H1 (cell line): ENCODE measurements at regions not wholly inside any gene's neighbourhood (a gene's known extent, or its start where the extent isn't known, plus 50 kb on each side); places are given as distances from the start of the nearest gene placed in this dataset.

ENCODE experiments used
- CTCF ChIA-PET: fragments of 300-600 bp; sonication (Branson Sonifier 250); formaldehyde crosslinking; loops from one replicate; lab custom pipeline; 2021; ENCODE audit not compliant: partially characterized antibody; lab: Charles Lee
- POLR2A ChIA-PET: fragments of 300-600 bp; sonication (Branson Sonifier 250); formaldehyde crosslinking; loops from one replicate; lab custom pipeline; 2021; ENCODE audit warnings: inconsistent platforms; ENCODE audit not compliant: partially characterized antibody; lab: Charles Lee
- DNase-seq, 2 experiments: peaks; one replicate each; pipeline versions ENCODE4 v3.0.0 to v3.0.0-alpha.2; 2010 to 2022; ENCODE audit warnings: low spot score in 2 of 2, low read depth in 1 of 2, mixed read lengths in 1 of 2
- FAIRE-seq: peaks from 2 replicates; lab custom pipeline; 2011; peaks lifted over from hg19 to GRCh38; lab: Jason Lieb, UNC
- H2AFZ ChIP-seq: 2 replicates; pipeline ENCODE4 v1.8.1; 2012; ENCODE audit warnings: low read length, inconsistent platforms
- H2AK5ac ChIP-seq: 2 replicates; pipeline ENCODE4 v1.6.1; 2013; ENCODE audit warnings: low read depth, low read length
- H2BK120ac ChIP-seq: replicated peaks from 2 replicates; pipeline ENCODE3; 2013; ENCODE audit warnings: low read depth, low read length, inconsistent platforms
- H2BK12ac ChIP-seq: 2 replicates; pipeline ENCODE4 v1.6.1; 2013; ENCODE audit warnings: low read depth, low read length
- H2BK15ac ChIP-seq: 2 replicates; pipeline ENCODE4 v1.6.1; 2013; ENCODE audit warnings: low read length
- H2BK20ac ChIP-seq: 2 replicates; pipeline ENCODE4 v1.6.1; 2013; ENCODE audit warnings: low read length
- H2BK5ac ChIP-seq: 2 replicates; pipeline ENCODE4 v1.6.1; 2013; ENCODE audit warnings: low read depth, low read length
- H3K14ac ChIP-seq: 2 replicates; pipeline ENCODE4 v1.6.1; 2013; ENCODE audit warnings: inconsistent platforms; ENCODE audit not compliant: insufficient read length
- H3K18ac ChIP-seq: 2 replicates; pipeline ENCODE4 v1.6.1; 2013; ENCODE audit warnings: low read length; ENCODE audit errors: extremely low read depth
- H3K23ac ChIP-seq: 2 replicates; pipeline ENCODE4 v1.6.1; 2013; ENCODE audit warnings: inconsistent platforms; ENCODE audit not compliant: insufficient read length
- H3K23me2 ChIP-seq: 2 replicates; pipeline ENCODE4 v1.6.1; 2013; ENCODE audit warnings: low read depth, low read length
- H3K27ac ChIP-seq: 2 replicates; pipeline ENCODE4 v1.6.1; 2011; ENCODE audit warnings: low read depth, low read length, inconsistent platforms
- H3K27me3 ChIP-seq, 4 experiments: replicated peaks in 1 of 4; 1 replicate in 1 of 4; 2 replicates in 3 of 4; pipeline versions ENCODE4 v1.6.1 to v1.8.1; 2011 to 2013; ENCODE audit warnings: low read length in 3 of 4, mild to moderate bottlenecking in 3 of 4, inconsistent platforms in 2 of 4, mixed read lengths in 2 of 4, moderate library complexity in 1 of 4; ENCODE audit not compliant: control insufficient read depth in 3 of 4, insufficient read depth in 3 of 4; ENCODE audit errors: extremely low read depth in 1 of 4
- H3K36me3 ChIP-seq, 4 experiments: 2 replicates each; pipeline versions ENCODE4 v1.6.1 to v1.8.1; 2011 to 2013; ENCODE audit warnings: mild to moderate bottlenecking in 4 of 4, low read length in 3 of 4, moderate library complexity in 2 of 4, control low read depth in 1 of 4, inconsistent platforms in 1 of 4; ENCODE audit not compliant: insufficient read depth in 4 of 4, control insufficient read depth in 2 of 4
- H3K4ac ChIP-seq: replicated peaks from 2 replicates; pipeline ENCODE3; 2013; ENCODE audit warnings: low read length, low read depth, mixed read lengths, inconsistent platforms; ENCODE audit not compliant: insufficient read length
- H3K4me1 ChIP-seq, 4 experiments: replicated peaks in 1 of 4; 1 replicate in 1 of 4; 2 replicates in 3 of 4; pipeline versions ENCODE4 v1.6.1 to v1.8.1; 2011 to 2013; ENCODE audit warnings: low read length in 3 of 4, inconsistent platforms in 2 of 4, mixed read lengths in 1 of 4; ENCODE audit not compliant: insufficient read depth in 4 of 4, control insufficient read depth in 3 of 4
- H3K4me2 ChIP-seq, 2 experiments: 2 replicates each; pipeline versions ENCODE4 v1.6.1 to v1.8.1; 2011 to 2013; ENCODE audit warnings: low read depth in 2 of 2, low read length in 2 of 2, control low read depth in 1 of 2, inconsistent platforms in 1 of 2, mild to moderate bottlenecking in 1 of 2; ENCODE audit not compliant: insufficient read depth in 1 of 2
- H3K4me3 ChIP-seq, 4 experiments: fragments of 200-600, 300-600 bp in 1 of 4; sonication (generic), shearing (Covaris generic), sonication (Bioruptor Twin) in 1 of 4; 2 replicates each; pipeline versions ENCODE4 v1.5.1 to v1.8.1; 2011 to 2016; ENCODE audit warnings: low read length in 4 of 4, low read depth in 3 of 4, control low read depth in 2 of 4, inconsistent platforms in 2 of 4, mild to moderate bottlenecking in 2 of 4, mixed read lengths in 1 of 4, moderate library complexity in 1 of 4; ENCODE audit not compliant: insufficient read depth in 2 of 4; ENCODE audit errors: extremely low read depth in 1 of 4
- H3K56ac ChIP-seq: replicated peaks from 2 replicates; pipeline ENCODE3; 2013; ENCODE audit warnings: low read depth, mild to moderate bottlenecking, mixed read lengths, low read length, inconsistent platforms; ENCODE audit not compliant: insufficient read length
- H3K79me1 ChIP-seq: 2 replicates; pipeline ENCODE4 v1.6.1; 2013; ENCODE audit warnings: low read depth, low read length, control low read depth
- H3K79me2 ChIP-seq, 2 experiments: 2 replicates each; pipeline versions ENCODE4 v1.6.1 to v1.8.1; 2012 to 2013; ENCODE audit warnings: low read length in 2 of 2, mild to moderate bottlenecking in 2 of 2, inconsistent platforms in 1 of 2; ENCODE audit not compliant: insufficient read depth in 2 of 2, control insufficient read depth in 1 of 2
- H3K9ac ChIP-seq, 4 experiments: replicated peaks in 1 of 4; 1 replicate in 1 of 4; 2 replicates in 3 of 4; pipeline versions ENCODE4 v1.6.1 to v1.8.1; 2011 to 2013; ENCODE audit warnings: low read depth in 3 of 4, low read length in 3 of 4, control low read depth in 2 of 4, mild to moderate bottlenecking in 2 of 4, moderate library complexity in 2 of 4, inconsistent platforms in 1 of 4; ENCODE audit errors: extremely low read depth in 1 of 4
- H3K9me3 ChIP-seq, 2 experiments: 2 replicates each; pipeline versions ENCODE4 v1.6.1 to v1.8.1; 2012 to 2013; ENCODE audit warnings: mild to moderate bottlenecking in 2 of 2, moderate library complexity in 2 of 2, control low read depth in 1 of 2, inconsistent platforms in 1 of 2, low read depth in 1 of 2, low read length in 1 of 2, mixed read lengths in 1 of 2; ENCODE audit not compliant: insufficient read depth in 2 of 2
- H4K20me1 ChIP-seq, 2 experiments: replicated peaks in 1 of 2; 2 replicates each; pipeline versions ENCODE3 to v1.8.1; 2011 to 2013; ENCODE audit warnings: inconsistent platforms in 2 of 2, low read length in 2 of 2, mild to moderate bottlenecking in 1 of 2; ENCODE audit not compliant: insufficient read depth in 2 of 2, control insufficient read depth in 1 of 2
- H4K5ac ChIP-seq: 2 replicates; pipeline ENCODE4 v1.6.1; 2013; ENCODE audit warnings: low read length, low read depth, mixed read lengths, inconsistent platforms; ENCODE audit not compliant: insufficient read length
- H4K8ac ChIP-seq: 2 replicates; pipeline ENCODE4 v1.8.0; 2013; ENCODE audit warnings: mild to moderate bottlenecking, moderate library complexity, low read length, inconsistent platforms; ENCODE audit not compliant: insufficient read depth; ENCODE audit errors: extremely low read depth
- H4K91ac ChIP-seq: replicated peaks from 2 replicates; pipeline ENCODE3; 2013; ENCODE audit warnings: low read length, mixed read lengths, inconsistent platforms; ENCODE audit not compliant: insufficient read length
- ASH2L ChIP-seq: fragments of 200-600, 300-600 bp; sonication (generic); IDR thresholded peaks from one replicate; pipeline ENCODE4 v1.7.1; 2017; ENCODE audit warnings: low read length
- CHD2 ChIP-seq: IDR thresholded peaks from 2 replicates; pipeline ENCODE4 v1.6.1; 2012; ENCODE audit warnings: low read length, improper control_type of control experiment
- CREB1 ChIP-seq: IDR thresholded peaks from 2 replicates; pipeline ENCODE4 v1.6.1; 2012; ENCODE audit warnings: inconsistent platforms
- EP300 ChIP-seq, 2 experiments: IDR thresholded peaks; 1 replicate in 1 of 2; 2 replicates in 1 of 2; pipeline ENCODE4 v1.6.1; 2011 to 2012; ENCODE audit warnings: low read depth in 2 of 2, low read length in 2 of 2, mild to moderate bottlenecking in 2 of 2, borderline replicate concordance in 1 of 2, inconsistent platforms in 1 of 2, moderate library complexity in 1 of 2
- GTF2F1 ChIP-seq: IDR thresholded peaks from 2 replicates; pipeline ENCODE4 v1.6.1; 2012; ENCODE audit warnings: low read depth, low read length, improper control_type of control experiment, borderline replicate concordance
- KDM1A ChIP-seq: fragments of 200-600, 300-600 bp; sonication (generic); IDR thresholded peaks from 2 replicates; pipeline ENCODE4 v1.7.1; 2016; ENCODE audit warnings: mild to moderate bottlenecking, low read length, borderline replicate concordance
- KDM5A ChIP-seq: fragments of 200-600 bp; IDR thresholded peaks from 2 replicates; pipeline ENCODE4 v1.7.1; 2012; ENCODE audit warnings: mild to moderate bottlenecking, low read length, inconsistent platforms, mixed read lengths
- MAFK ChIP-seq: IDR thresholded peaks from 2 replicates; pipeline ENCODE4 v1.6.1; 2012; ENCODE audit warnings: low read depth, mild to moderate bottlenecking, improper control_type of control experiment, low read length
- RFX5 ChIP-seq: IDR thresholded peaks from 2 replicates; pipeline ENCODE4 v1.6.1; 2011; ENCODE audit warnings: low read depth, low read length, improper control_type of control experiment, borderline replicate concordance
- SP4 ChIP-seq: IDR thresholded peaks from 2 replicates; pipeline ENCODE4 v1.6.1; 2012; ENCODE audit warnings: low read length, inconsistent platforms
- SRF ChIP-seq: IDR thresholded peaks from 2 replicates; pipeline ENCODE4 v1.6.1; 2011; ENCODE audit warnings: mild to moderate bottlenecking, low read depth, low read length, moderate library complexity
- YY1 ChIP-seq: IDR thresholded peaks from 2 replicates; pipeline ENCODE4 v1.6.1; 2011; ENCODE audit warnings: low read depth, mild to moderate bottlenecking, low read length
- WGBS, 2 experiments: shearing (Covaris generic) in 1 of 2; methylation state at CpG; one replicate each; pipeline versions ENCODE4 v1.1.6 to v1.1.7; 2013 to 2015; ENCODE audit warnings: low lambda C conversion rate in 2 of 2, mixed read lengths in 2 of 2, inconsistent platforms in 1 of 2, low coverage in 1 of 2, missing lambda C conversion rate in 1 of 2; ENCODE audit not compliant: insufficient replicate concordance in 2 of 2, insufficient coverage in 1 of 2, insufficient read length in 1 of 2; ENCODE audit errors: extremely low coverage in 1 of 2, missing lambda C conversion rate in 1 of 2; 5-methylcytosine and 5-hydroxymethylcytosine counted together
- TF ChIP-seq, protein P1 (sequence below): IDR thresholded peaks from 2 replicates; pipeline ENCODE4 v1.6.1; 2012; ENCODE audit warnings: inconsistent platforms
- TF ChIP-seq, protein P2 (sequence below): IDR thresholded peaks from 2 replicates; pipeline ENCODE4 v1.6.1; 2012; ENCODE audit warnings: low read length, inconsistent platforms

DNA sequence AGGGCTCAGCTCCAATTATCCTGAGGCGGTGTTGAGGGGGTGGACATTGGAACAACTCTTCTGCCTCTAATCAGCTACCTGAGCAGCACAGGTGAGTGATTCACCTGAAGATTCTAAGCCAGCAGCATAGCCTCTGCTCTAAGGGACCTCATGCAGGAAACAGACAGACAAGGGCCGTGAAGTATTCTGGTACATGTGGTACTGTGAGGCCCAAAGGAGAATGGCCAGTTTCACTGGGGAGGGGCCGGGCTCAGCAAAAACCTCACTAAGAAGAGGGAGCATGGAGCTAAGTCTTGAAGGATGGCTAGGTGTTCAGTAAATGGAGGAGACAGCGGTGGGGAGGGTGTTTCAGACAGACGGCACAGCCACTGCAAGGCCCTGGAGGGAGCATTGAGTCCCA lies 58.5 kb upstream of the CCDC167 start:
- Histone ChIP-seq H3K27ac (no peak overlapping the region), H3K4me1 (peaks cover 0 to 6% (median 2%) of the 10 kb centered on the region in 4 experiments; a peak in 4 of 7 replicates)
- CTCF ChIA-PET = interaction anchor here (0.7 to 16.3 kb wide), 13 partner anchors 10 to 244 kb away, joined by 3 to 308 read pairs (median 5); no protein-coding TSS in a partner anchor
- no peak for TF ChIP-seq KDM1A
- no peak for TF ChIP-seq YY1
- TF ChIP-seq, protein P1, sequence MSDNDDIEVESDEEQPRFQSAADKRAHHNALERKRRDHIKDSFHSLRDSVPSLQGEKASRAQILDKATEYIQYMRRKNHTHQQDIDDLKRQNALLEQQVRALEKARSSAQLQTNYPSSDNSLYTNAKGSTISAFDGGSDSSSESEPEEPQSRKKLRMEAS = no peak
- no peak for TF ChIP-seq CHD2
- TF ChIP-seq SP4 = no peak
- TF ChIP-seq GTF2F1 = no peak
- no peak for TF ChIP-seq EP300 (IDR thresholded peaks at IDR 0.05; ENCODE audit: borderline replicate concordance in 1 of 2, low read depth in 2 of 2, low read length in 2 of 2)
- no peak for TF ChIP-seq RFX5
- no peak for TF ChIP-seq MAFK
- TF ChIP-seq CREB1 = no peak
- no peak for TF ChIP-seq ASH2L
- no peak for TF ChIP-seq KDM5A
- TF ChIP-seq SRF = no peak
- TF ChIP-seq, protein P2, sequence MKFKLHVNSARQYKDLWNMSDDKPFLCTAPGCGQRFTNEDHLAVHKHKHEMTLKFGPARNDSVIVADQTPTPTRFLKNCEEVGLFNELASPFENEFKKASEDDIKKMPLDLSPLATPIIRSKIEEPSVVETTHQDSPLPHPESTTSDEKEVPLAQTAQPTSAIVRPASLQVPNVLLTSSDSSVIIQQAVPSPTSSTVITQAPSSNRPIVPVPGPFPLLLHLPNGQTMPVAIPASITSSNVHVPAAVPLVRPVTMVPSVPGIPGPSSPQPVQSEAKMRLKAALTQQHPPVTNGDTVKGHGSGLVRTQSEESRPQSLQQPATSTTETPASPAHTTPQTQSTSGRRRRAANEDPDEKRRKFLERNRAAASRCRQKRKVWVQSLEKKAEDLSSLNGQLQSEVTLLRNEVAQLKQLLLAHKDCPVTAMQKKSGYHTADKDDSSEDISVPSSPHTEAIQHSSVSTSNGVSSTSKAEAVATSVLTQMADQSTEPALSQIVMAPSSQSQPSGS = no peak

More for the DNA sequence above, 58.5 kb upstream of the CCDC167 start:
- H3K23ac ChIP-seq = no peak overlapping the region
- H3K9me3 ChIP-seq = no peaks in the 10 kb centered on the region
- H2BK120ac ChIP-seq = no peak overlapping the region
- DNase-seq = no peak
- H3K79me2 ChIP-seq = no peaks in the 10 kb centered on the region
- H4K8ac ChIP-seq = no peak overlapping the region
- no peak overlapping the region for H3K56ac ChIP-seq
- H4K5ac ChIP-seq = no peak overlapping the region
- H3K14ac ChIP-seq = no peak overlapping the region
- no peaks in the 10 kb centered on the region for H4K20me1 ChIP-seq
- no peaks in the 10 kb centered on the region for H3K23me2 ChIP-seq
- H2BK5ac ChIP-seq = no peak overlapping the region
- H3K36me3 ChIP-seq = no peaks in the 10 kb centered on the region
- H2BK20ac ChIP-seq = no peak overlapping the region
- no peak overlapping the region for H3K18ac ChIP-seq
- no peak overlapping the region for H4K91ac ChIP-seq
- H3K9ac ChIP-seq = no peak overlapping the region
- no peak overlapping the region for H3K4me3 ChIP-seq
- H3K79me1 ChIP-seq = no peaks in the 10 kb centered on the region
- H2BK12ac ChIP-seq = no peak overlapping the region
- H2AK5ac ChIP-seq = no peak overlapping the region
- no peak overlapping the region for H3K4ac ChIP-seq
- H3K27me3 ChIP-seq = peaks cover 0 to 5% (median 3%) of the 10 kb centered on the region in 4 experiments; a peak in 3 of 7 replicates
- no peak overlapping the region for H3K4me2 ChIP-seq
- FAIRE-seq = no peak
- WGBS, 2 experiments = 89% methylated on average over 5 of the region's 5 CpGs; no CpG with 5 or more reads in 1 of the 2 experiments
- POLR2A ChIA-PET = interaction anchor here (0.7 to 0.9 kb wide), 2 partner anchors 19 kb away, joined by 4 read pairs; no protein-coding TSS in a partner anchor
- no peak overlapping the region for H2AFZ ChIP-seq
- H2BK15ac ChIP-seq = no peak overlapping the region
